ENCODE measurements at regions not wholly inside any gene's neighbourhood (a gene's known extent, or its start where the extent isn't known, plus 50 kb on each side); places are given as distances from the start of the nearest gene placed in this dataset.

DNA sequence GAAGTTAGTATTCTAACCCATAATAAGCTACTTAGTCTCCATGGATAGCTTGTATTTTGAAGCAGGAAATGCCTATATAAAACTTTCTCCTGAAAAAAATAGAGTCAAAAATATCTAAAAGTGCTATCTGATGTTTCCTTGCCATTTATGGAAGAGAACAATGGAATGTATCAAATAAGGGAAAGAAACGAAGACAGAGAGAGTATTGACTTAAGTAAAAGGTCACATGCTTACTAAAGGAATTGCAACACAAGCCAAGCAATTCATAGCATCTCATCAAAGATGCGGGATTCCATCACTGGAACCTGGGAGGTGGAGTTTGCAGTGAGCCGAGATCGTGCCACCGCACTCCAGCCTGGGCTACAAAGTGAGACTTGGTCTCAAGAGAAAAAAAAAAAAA lies 112.9 kb upstream of the DTNBP1 start:
- TF ChIP-seq, protein P1, sequence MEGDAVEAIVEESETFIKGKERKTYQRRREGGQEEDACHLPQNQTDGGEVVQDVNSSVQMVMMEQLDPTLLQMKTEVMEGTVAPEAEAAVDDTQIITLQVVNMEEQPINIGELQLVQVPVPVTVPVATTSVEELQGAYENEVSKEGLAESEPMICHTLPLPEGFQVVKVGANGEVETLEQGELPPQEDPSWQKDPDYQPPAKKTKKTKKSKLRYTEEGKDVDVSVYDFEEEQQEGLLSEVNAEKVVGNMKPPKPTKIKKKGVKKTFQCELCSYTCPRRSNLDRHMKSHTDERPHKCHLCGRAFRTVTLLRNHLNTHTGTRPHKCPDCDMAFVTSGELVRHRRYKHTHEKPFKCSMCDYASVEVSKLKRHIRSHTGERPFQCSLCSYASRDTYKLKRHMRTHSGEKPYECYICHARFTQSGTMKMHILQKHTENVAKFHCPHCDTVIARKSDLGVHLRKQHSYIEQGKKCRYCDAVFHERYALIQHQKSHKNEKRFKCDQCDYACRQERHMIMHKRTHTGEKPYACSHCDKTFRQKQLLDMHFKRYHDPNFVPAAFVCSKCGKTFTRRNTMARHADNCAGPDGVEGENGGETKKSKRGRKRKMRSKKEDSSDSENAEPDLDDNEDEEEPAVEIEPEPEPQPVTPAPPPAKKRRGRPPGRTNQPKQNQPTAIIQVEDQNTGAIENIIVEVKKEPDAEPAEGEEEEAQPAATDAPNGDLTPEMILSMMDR (IDR thresholded peaks at IDR 0.05) = no peak
- TF ChIP-seq POLR2A (IDR thresholded peaks at IDR 0.05) = no peak

Measured in ovary (tissue), 3 donors.